DND-41 (cell line): ENCODE measurements at regions not wholly inside any gene's neighbourhood (a gene's known extent, or its start where the extent isn't known, plus 50 kb on each side); places are given as distances from the start of the nearest gene placed in this dataset.

Source experiments
- CTCF ChIP-seq: IDR thresholded peaks from 2 replicates; pipeline ENCODE4 v1.5.1; 2012; ENCODE audit warnings: borderline replicate concordance, low read length, moderate library complexity, mild to moderate bottlenecking; ENCODE audit not compliant: poor library complexity, severe bottlenecking; ENCODE audit errors: extremely low read depth
- EZH2 ChIP-seq: IDR thresholded peaks from 3 replicates; pipeline ENCODE4 v1.6.1; 2012; ENCODE audit warnings: borderline replicate concordance, low read depth, mild to moderate bottlenecking, moderate library complexity, low read length, inconsistent platforms; ENCODE audit not compliant: severe bottlenecking

GRCh38 chr2:862355-862687 is 88.3 kb upstream of the SNTG2 start:
- TF ChIP-seq CTCF (no peak), EZH2 (no peak)
